DND-41 (cell line): ENCODE measurements at regions not wholly inside any gene's neighbourhood (a gene's known extent, or its start where the extent isn't known, plus 50 kb on each side); places are given as distances from the start of the nearest gene placed in this dataset.

Source experiments
- CTCF ChIP-seq: IDR thresholded peaks from 2 replicates; pipeline ENCODE4 v1.5.1; 2012; ENCODE audit warnings: borderline replicate concordance, low read length, moderate library complexity, mild to moderate bottlenecking; ENCODE audit not compliant: poor library complexity, severe bottlenecking; ENCODE audit errors: extremely low read depth
- EZH2 ChIP-seq: IDR thresholded peaks from 3 replicates; pipeline ENCODE4 v1.6.1; 2012; ENCODE audit warnings: borderline replicate concordance, low read depth, mild to moderate bottlenecking, moderate library complexity, low read length, inconsistent platforms; ENCODE audit not compliant: severe bottlenecking

GRCh38 chr17:12519956-12520594, 145.6 kb upstream of the MYOCD start:
- no peak for TF ChIP-seq CTCF
- no peak for TF ChIP-seq EZH2
